GM21381 (cell line): ENCODE measurements at regions not wholly inside any gene's neighbourhood (a gene's known extent, or its start where the extent isn't known, plus 50 kb on each side); places are given as distances from the start of the nearest gene placed in this dataset.

Experiments
- ATAC-seq: cut with Tn5 transposase; IDR thresholded peaks from one replicate; pipeline ENCODE4 v1.9.1; 2021; ENCODE audit warnings: mild to moderate bottlenecking, moderate library complexity; ENCODE audit not compliant: unreplicated experiment

- ATAC-seq = no peak
Observed at GRCh38 chr1:29903548-29904166, 667.3 kb downstream of the PTPRU start.

GRCh38 chr1:29901624-29902325 is 665.5 kb downstream of the PTPRU start:
- no peak for ATAC-seq

DNA sequence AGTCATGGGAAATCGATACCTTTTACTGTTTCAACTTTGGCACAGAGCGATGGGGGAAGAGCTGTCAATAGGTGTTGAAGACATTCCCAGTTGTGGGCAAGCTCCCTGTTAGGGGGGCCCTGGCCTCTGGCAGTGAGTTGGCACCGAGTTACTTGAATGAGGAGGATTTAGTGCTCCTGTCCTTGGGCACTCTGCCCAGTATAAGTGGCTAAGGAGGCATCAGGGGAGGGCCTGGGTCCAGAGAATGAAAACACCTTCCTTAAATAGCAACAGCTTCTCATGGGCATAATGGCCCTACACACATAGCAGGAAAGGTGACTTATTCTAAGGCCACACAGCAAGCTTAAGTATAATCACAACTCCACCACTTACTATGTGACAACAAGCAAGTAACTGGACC is 664.4 kb downstream of the PTPRU start:
- no peak for ATAC-seq

DNA sequence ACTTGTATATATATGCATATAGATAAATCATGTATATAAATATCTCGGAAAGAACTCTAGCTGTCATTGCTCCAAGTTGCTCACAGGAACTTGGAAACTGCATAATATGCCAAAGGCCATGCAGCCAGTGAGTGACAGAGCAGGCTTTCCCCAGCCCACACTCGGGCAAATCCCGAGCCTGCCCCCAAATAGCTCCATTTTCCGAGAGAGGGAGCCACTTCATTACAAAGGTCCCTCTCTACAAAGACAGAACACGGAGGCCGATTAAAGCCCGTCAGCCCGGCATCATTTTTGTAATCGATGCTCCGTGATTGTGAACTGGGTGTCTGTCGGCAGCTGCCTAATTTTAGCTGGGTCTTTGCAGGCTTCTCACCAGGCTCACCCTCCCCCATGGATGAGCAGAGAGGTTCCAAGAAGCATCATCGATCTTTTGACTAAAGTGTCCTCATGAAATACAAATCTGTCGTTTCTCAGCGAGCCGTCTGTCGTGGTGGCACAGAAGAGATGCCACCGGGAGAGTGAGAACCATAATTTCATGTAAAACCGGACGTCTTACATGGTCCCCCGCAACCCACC is 663.9 kb downstream of the PTPRU start:
- no peak for ATAC-seq

GRCh38 chr1:29896791-29897714 is 660.7 kb downstream of the PTPRU start:
- ATAC-seq = no peak

GRCh38 chr1:29896300-29896699 is 660.0 kb downstream of the PTPRU start:
- no peak for ATAC-seq

DNA sequence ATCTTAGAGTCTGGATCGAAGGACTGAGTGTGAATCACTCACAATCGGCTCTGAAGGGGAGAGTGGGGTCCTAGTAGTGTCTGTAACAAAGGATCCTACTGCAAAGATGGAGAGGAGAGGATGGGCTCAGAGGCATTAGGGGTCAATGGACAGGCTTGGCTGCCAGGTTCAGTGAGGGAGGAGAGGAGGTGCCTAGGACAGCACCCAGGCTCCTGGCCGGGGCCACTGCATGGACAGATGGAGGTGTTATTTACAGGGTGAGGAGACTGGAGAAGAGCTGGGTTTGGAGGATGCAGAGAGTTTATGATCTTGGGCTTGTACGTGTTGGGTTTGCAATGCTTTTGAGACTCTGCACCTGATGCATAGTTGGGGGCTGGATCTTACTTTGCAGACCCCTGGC is 658.9 kb downstream of the PTPRU start:
- ATAC-seq = no peak

DNA sequence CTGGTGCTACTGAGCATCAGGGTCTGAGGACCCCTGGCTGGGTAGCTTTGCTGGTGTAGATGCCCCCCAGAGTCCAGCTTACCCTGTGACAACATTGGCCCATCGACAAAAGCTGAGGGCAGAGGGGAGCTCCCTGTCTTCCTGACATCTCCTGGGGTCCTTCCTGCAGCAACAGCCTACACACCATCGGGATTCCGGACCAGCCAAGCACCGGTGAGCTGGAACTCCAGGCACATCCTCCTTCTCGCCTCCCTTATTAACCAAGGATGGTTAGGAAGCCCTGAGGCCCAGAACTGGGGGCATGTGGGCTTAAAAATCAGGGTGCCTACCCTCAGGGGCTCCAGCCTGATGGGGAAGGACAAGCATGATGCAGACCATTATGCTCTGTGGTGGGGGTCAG is 658.0 kb downstream of the PTPRU start:
- ATAC-seq = no peak

GRCh38 chr1:29893806-29894205 is 657.5 kb downstream of the PTPRU start:
- no peak for ATAC-seq

DNA sequence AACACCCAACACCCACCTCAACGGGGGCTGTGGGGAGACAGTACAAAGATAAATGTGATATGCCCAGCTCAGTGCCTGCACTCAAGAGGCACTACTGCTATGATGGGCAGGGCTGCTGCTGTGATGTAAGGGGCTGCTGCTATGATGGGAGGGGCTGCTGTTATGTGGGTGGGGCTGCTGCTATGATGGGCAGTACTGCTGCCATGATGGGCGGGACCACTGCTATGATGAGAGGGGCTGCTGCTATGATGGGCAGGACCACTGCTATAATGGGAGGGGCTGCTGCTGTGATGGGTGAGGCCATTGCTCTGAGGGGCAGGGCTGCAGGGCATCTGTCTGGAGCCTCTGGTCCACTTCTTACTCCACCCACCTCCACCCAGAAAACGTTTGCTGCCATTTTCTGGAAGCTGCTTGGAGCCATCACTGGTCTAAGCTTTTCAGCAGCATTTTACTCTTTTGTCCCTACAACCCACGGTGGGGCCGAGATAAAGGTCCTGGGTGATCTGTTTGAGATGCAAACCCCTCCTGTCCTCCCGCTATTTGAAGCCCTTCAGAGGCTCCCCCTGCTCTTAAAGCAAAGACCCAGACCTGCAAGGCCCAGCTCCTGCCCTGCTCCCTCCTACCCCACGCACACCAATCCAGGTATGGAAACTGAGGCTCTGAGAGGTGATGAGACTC is 656.9 kb downstream of the PTPRU start:
- no peak for ATAC-seq

- no peak for ATAC-seq
Observed at GRCh38 chr1:29892247-29892646, 655.9 kb downstream of the PTPRU start.

GRCh38 chr1:29890201-29890959 is 654.1 kb downstream of the PTPRU start:
- no peak for ATAC-seq

DNA sequence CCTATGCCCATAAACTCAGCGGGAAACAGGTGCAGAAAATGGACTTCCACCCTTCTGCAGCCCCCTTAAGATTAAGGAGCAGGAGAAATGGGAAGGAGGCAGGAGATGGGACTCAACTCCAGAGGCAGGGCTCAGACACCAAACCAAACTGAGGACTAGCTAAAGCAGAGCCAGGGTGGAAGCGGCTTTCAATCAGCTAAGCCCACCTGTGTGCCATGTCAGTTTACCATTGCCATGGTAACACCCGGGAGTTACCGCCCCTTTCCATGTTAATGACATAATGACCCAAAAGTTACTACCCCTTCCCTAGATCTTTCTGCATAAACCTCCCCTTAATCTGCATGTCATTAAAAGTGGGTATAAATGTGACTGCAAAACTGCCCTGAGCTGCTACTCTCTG is 653.5 kb downstream of the PTPRU start:
- no peak for ATAC-seq

DNA sequence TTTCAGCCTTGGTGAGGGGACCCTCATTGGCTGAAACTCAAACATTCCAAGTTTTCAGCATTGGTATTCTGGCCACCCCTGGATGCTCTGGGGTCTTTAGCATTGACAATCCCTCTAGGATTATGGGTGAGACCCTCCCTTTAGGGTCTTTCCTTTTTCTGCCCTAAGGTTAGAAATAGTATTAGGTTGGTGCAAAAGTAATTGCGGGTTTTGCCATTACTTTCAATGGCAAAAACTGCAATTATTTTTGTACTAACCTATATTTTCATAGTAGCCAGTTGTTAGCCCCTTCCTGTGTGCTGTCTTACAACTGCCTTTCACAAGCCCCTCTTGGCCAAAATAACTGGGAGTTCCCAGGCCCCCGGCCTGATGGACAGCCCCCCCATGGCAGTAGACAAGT is 648.4 kb downstream of the PTPRU start:
- no peak for ATAC-seq

DNA sequence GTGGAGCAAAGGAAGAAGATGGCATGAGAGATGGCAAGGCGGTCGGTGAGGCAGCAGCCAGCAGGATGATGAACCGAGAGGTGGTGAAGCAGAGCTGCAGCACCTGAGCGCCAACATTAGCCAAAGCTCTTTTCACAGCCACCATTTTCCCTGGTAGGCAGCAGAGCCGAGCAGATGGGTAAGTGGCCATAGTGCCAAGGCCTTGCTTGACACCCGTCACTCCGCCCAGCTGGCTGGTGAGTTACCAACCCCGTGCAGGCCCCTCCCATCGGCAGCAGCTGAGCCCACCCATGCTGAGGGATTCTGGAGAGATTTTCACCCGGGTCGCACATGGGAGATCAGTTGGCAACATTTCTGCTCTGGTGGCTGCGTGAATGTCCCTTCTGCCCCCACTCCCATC is 647.7 kb downstream of the PTPRU start:
- ATAC-seq = no peak

DNA sequence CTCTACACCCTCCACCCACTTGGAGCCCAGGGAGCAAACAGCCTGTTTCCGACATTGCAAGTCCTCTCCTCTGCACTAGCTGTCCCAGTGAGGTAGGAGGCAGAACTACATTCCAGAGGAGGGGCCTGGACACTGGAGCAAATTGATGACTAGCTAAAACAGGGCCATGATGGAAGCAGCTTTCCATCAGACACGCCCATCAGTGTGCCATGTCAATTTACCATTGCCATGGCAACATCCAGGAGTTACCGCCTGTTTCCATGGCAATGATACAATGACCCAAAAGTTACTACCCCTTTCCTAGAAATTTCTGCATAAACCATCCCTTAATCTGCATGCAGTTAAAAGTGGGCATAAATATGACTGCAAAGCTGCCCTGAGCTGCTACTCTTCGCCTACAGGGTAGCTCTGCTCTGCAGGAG is 647.1 kb downstream of the PTPRU start:
- no peak for ATAC-seq

- no peak for ATAC-seq
Observed at GRCh38 chr1:29880556-29880955, 644.2 kb downstream of the PTPRU start.

GRCh38 chr1:29879217-29879616 is 642.9 kb downstream of the PTPRU start:
- ATAC-seq = no peak

DNA sequence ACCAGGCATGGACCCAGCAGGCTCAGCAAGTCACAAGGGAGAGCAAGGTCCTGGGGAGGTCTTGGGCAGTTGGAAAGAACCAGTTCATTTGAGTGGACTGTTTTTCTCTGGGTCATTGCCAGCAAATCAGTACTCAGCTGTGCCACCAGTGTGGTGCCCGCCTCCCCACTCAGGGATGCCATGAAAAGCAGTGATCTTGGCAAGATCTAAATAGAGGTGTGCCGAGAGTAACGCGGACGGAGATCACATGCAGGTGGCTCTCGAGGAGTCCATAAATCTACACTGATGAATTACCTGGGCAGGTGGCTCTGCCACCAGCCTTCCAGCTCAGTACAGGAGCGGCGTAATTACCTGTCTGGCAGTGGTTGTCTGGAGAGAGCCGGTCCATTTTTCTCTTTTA is 642.2 kb downstream of the PTPRU start:
- no peak for ATAC-seq

DNA sequence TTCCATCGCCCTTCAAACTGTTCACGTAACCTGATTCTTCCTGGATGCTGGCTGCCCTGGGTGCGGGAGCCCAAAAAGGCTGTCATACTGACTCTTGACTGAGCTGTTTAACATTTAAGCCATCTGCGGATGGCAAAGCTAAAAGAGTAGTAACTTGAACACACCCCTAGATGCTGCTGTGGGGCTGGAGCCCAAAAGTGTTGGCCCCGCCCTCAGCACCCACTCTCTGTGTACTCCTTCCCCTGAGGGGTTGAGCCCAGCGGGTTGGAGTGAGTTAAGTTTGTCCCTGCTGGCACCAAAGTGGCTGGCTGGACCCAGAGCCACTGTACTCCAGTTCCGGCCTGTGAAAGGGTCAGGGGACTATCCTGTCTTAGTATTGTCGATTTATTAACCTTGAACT is 640.6 kb downstream of the PTPRU start:
- ATAC-seq = no peak
